Astrocyte (in vitro differentiated cells and primary cell): ENCODE measurements at regions not wholly inside any gene's neighbourhood (a gene's known extent, or its start where the extent isn't known, plus 50 kb on each side); places are given as distances from the start of the nearest gene placed in this dataset.

Experiments
- CTCF ChIP-seq: IDR thresholded peaks from 2 replicates; pipeline ENCODE4 v1.5.1; 2011; ENCODE audit warnings: low read depth, mild to moderate bottlenecking, inconsistent platforms, low read length, moderate library complexity; ENCODE audit not compliant: insufficient read depth
- EZH2 ChIP-seq: IDR thresholded peaks from 2 replicates; pipeline ENCODE4 v1.6.1; 2012; ENCODE audit warnings: mild to moderate bottlenecking, low read length, inconsistent platforms; ENCODE audit not compliant: insufficient read depth

- TF ChIP-seq CTCF (no peak), EZH2 (no peak)
Observed at GRCh38 chr6:33957892-33958525, 154.2 kb upstream of the MLN start.
